ENCODE measurements at regions not wholly inside any gene's neighbourhood (a gene's known extent, or its start where the extent isn't known, plus 50 kb on each side); places are given as distances from the start of the nearest gene placed in this dataset.

- DNase-seq (ENCODE audit: extremely low spot score), result no peak
- WGBS, result 85% methylated on average over 2 of the region's 2 CpGs
Measured at GRCh38 chr3:21357241-21357640, 393.8 kb downstream of the ZNF385D start.

GRCh38 chr3:21356402-21356801 lies 394.6 kb downstream of the ZNF385D start:
- H3K4me3 ChIP-seq (ENCODE audit: low read depth, low read length), result no peak overlapping the region
- 68% methylated on average over 4 of the region's 4 CpGs for WGBS
- H3K36me3 ChIP-seq (ENCODE audit: insufficient read depth), result no peaks in the 10 kb centered on the region
- H3K27ac ChIP-seq (ENCODE audit: low read depth), result no peak overlapping the region
- no peaks in the 10 kb centered on the region for H3K4me1 ChIP-seq (ENCODE audit: insufficient read depth)
- DNase-seq (ENCODE audit: extremely low spot score), result no peak

More at GRCh38 chr3:21357241-21357640, 393.8 kb downstream of the ZNF385D start:
- Histone ChIP-seq H3K4me3 (ENCODE audit: low read depth, low read length) (no peak overlapping the region), H3K27ac (ENCODE audit: low read depth) (no peak overlapping the region), H3K4me1 (ENCODE audit: insufficient read depth) (no peaks in the 10 kb centered on the region), H3K36me3 (ENCODE audit: insufficient read depth) (no peaks in the 10 kb centered on the region)

- Histone ChIP-seq H3K4me3 (ENCODE audit: low read depth, low read length) (no peak overlapping the region), H3K4me1 (ENCODE audit: insufficient read depth) (no peaks in the 10 kb centered on the region), H3K27ac (ENCODE audit: low read depth) (no peak overlapping the region), H3K36me3 (ENCODE audit: insufficient read depth) (no peaks in the 10 kb centered on the region)
- DNase-seq (ENCODE audit: extremely low spot score), result no peak
- WGBS, result 84% methylated on average over 7 of the region's 7 CpGs
Measured at GRCh38 chr3:21345382-21345976, 405.5 kb downstream of the ZNF385D start.

GRCh38 chr3:21331857-21332256 lies 419.2 kb downstream of the ZNF385D start:
- DNase-seq (ENCODE audit: extremely low spot score), result no peak
- no peak overlapping the region for H3K4me3 ChIP-seq (ENCODE audit: low read depth, low read length)

GRCh38 chr3:21331321-21331720 lies 419.7 kb downstream of the ZNF385D start:
- Histone ChIP-seq H3K36me3 (ENCODE audit: insufficient read depth) (no peaks in the 10 kb centered on the region), H3K27ac (ENCODE audit: low read depth) (no peak overlapping the region), H3K4me3 (ENCODE audit: low read depth, low read length) (no peak overlapping the region), H3K4me1 (ENCODE audit: insufficient read depth) (no peaks in the 10 kb centered on the region)
- no peak for DNase-seq (ENCODE audit: extremely low spot score)
- 68% methylated on average over 2 of the region's 2 CpGs for WGBS

More at GRCh38 chr3:21331857-21332256, 419.2 kb downstream of the ZNF385D start:
- no peaks in the 10 kb centered on the region for H3K36me3 ChIP-seq (ENCODE audit: insufficient read depth)
- no peaks in the 10 kb centered on the region for H3K4me1 ChIP-seq (ENCODE audit: insufficient read depth)
- no peak overlapping the region for H3K27ac ChIP-seq (ENCODE audit: low read depth)
- WGBS, result 96% methylated on average over 1 of the region's 1 CpG

GRCh38 chr3:21330293-21330692 lies 420.7 kb downstream of the ZNF385D start:
- Histone ChIP-seq H3K27ac (ENCODE audit: low read depth) (no peak overlapping the region), H3K4me1 (ENCODE audit: insufficient read depth) (no peaks in the 10 kb centered on the region), H3K36me3 (ENCODE audit: insufficient read depth) (no peaks in the 10 kb centered on the region), H3K4me3 (ENCODE audit: low read depth, low read length) (no peak overlapping the region)
- no peak for DNase-seq (ENCODE audit: extremely low spot score)
- WGBS, result 41% methylated on average over 2 of the region's 2 CpGs

- Histone ChIP-seq H3K36me3 (ENCODE audit: insufficient read depth) (no peaks in the 10 kb centered on the region), H3K27ac (ENCODE audit: low read depth) (no peak overlapping the region), H3K4me1 (ENCODE audit: insufficient read depth) (no peaks in the 10 kb centered on the region), H3K4me3 (ENCODE audit: low read depth, low read length) (no peak overlapping the region)
- DNase-seq (ENCODE audit: extremely low spot score), result no peak
- 87% methylated on average over 11 of the region's 11 CpGs for WGBS
Measured at GRCh38 chr3:21328711-21329390, 422.2 kb downstream of the ZNF385D start.

GRCh38 chr3:21326704-21327475 lies 424.1 kb downstream of the ZNF385D start:
- WGBS, result 83% methylated on average over 3 of the region's 3 CpGs
- Histone ChIP-seq H3K36me3 (ENCODE audit: insufficient read depth) (no peaks in the 10 kb centered on the region), H3K4me3 (ENCODE audit: low read depth, low read length) (no peak overlapping the region), H3K27ac (ENCODE audit: low read depth) (no peak overlapping the region), H3K4me1 (ENCODE audit: insufficient read depth) (no peaks in the 10 kb centered on the region)
- no peak for DNase-seq (ENCODE audit: extremely low spot score)

GRCh38 chr3:21314688-21315087 lies 436.3 kb downstream of the ZNF385D start:
- Histone ChIP-seq H3K4me3 (ENCODE audit: low read depth, low read length) (no peak overlapping the region), H3K27ac (ENCODE audit: low read depth) (no peak overlapping the region), H3K4me1 (ENCODE audit: insufficient read depth) (no peaks in the 10 kb centered on the region), H3K36me3 (ENCODE audit: insufficient read depth) (no peaks in the 10 kb centered on the region)
- 97% methylated on average over 2 of the region's 2 CpGs for WGBS
- DNase-seq (ENCODE audit: extremely low spot score), result no peak

GRCh38 chr3:21310891-21311290 lies 440.1 kb downstream of the ZNF385D start:
- DNase-seq (ENCODE audit: extremely low spot score), result no peak
- Histone ChIP-seq H3K36me3 (ENCODE audit: insufficient read depth) (no peaks in the 10 kb centered on the region), H3K4me1 (ENCODE audit: insufficient read depth) (no peaks in the 10 kb centered on the region), H3K27ac (ENCODE audit: low read depth) (no peak overlapping the region), H3K4me3 (ENCODE audit: low read depth, low read length) (no peak overlapping the region)
- WGBS, result 93% methylated on average over 1 of the region's 1 CpG

GRCh38 chr3:21310161-21310560 lies 440.8 kb downstream of the ZNF385D start:
- H3K36me3 ChIP-seq (ENCODE audit: insufficient read depth), result no peaks in the 10 kb centered on the region
- WGBS, result 93% methylated on average over 2 of the region's 2 CpGs
- no peaks in the 10 kb centered on the region for H3K4me1 ChIP-seq (ENCODE audit: insufficient read depth)
- H3K4me3 ChIP-seq (ENCODE audit: low read depth, low read length), result no peak overlapping the region
- DNase-seq (ENCODE audit: extremely low spot score), result no peak
- H3K27ac ChIP-seq (ENCODE audit: low read depth), result no peak overlapping the region

GRCh38 chr3:21297304-21297703 lies 453.7 kb downstream of the ZNF385D start:
- Histone ChIP-seq H3K4me1 (ENCODE audit: insufficient read depth) (no peaks in the 10 kb centered on the region), H3K4me3 (ENCODE audit: low read depth, low read length) (no peak overlapping the region), H3K36me3 (ENCODE audit: insufficient read depth) (no peaks in the 10 kb centered on the region), H3K27ac (ENCODE audit: low read depth) (no peak overlapping the region)
- no peak for DNase-seq (ENCODE audit: extremely low spot score)
- 47% methylated on average over 1 of the region's 1 CpG for WGBS

- Histone ChIP-seq H3K4me3 (ENCODE audit: low read depth, low read length) (no peak overlapping the region), H3K36me3 (ENCODE audit: insufficient read depth) (no peaks in the 10 kb centered on the region), H3K27ac (ENCODE audit: low read depth) (no peak overlapping the region), H3K4me1 (ENCODE audit: insufficient read depth) (no peaks in the 10 kb centered on the region)
- no peak for DNase-seq (ENCODE audit: extremely low spot score)
Measured at GRCh38 chr3:21294768-21295167, 456.2 kb downstream of the ZNF385D start.

- no peak overlapping the region for H3K27ac ChIP-seq (ENCODE audit: low read depth)
- no peak for DNase-seq (ENCODE audit: extremely low spot score)
- no peak overlapping the region for H3K4me3 ChIP-seq (ENCODE audit: low read depth, low read length)
- H3K36me3 ChIP-seq (ENCODE audit: insufficient read depth), result no peaks in the 10 kb centered on the region
- no peaks in the 10 kb centered on the region for H3K4me1 ChIP-seq (ENCODE audit: insufficient read depth)
- 43% methylated on average over 2 of the region's 2 CpGs for WGBS
Measured at GRCh38 chr3:21292971-21293370, 458.0 kb downstream of the ZNF385D start.

Data from urinary bladder (tissue), 3 donors.